Colonic mucosa (tissue), 4 donors: ENCODE measurements at regions not wholly inside any gene's neighbourhood (a gene's known extent, or its start where the extent isn't known, plus 50 kb on each side); places are given as distances from the start of the nearest gene placed in this dataset.

Experiments used
- DNase-seq: peaks from one replicate; pipeline ENCODE4 v3.0.0-alpha.2; 2020
- H3K27ac ChIP-seq: fragments of 200-600 bp; one replicate; pipeline ENCODE4 v1.8.0; 2021
- H3K27me3 ChIP-seq: fragments of 200-600 bp; one replicate; pipeline ENCODE4 v1.8.0; 2021
- H3K36me3 ChIP-seq: fragments of 200-600 bp; one replicate; pipeline ENCODE4 v1.8.0; 2021
- H3K4me1 ChIP-seq: fragments of 200-600 bp; one replicate; pipeline ENCODE4 v1.8.0; 2021; ENCODE audit warnings: mild to moderate bottlenecking
- H3K4me3 ChIP-seq: fragments of 200-600 bp; one replicate; pipeline ENCODE4 v1.8.0; 2021
- H3K9ac ChIP-seq, 2 donors: one replicate each; pipeline ENCODE4 v1.7.0; 2013; ENCODE audit warnings: control low read depth in 2 of 2, low read depth in 2 of 2, low read length in 2 of 2
- H3K9me3 ChIP-seq: fragments of 200-600 bp; one replicate; pipeline ENCODE4 v1.8.0; 2021
- CTCF ChIP-seq: fragments of 200-600 bp; IDR thresholded peaks from one replicate; pipeline ENCODE4 v1.8.0; 2022; ENCODE audit warnings: antibody characterized with exemption, mild to moderate bottlenecking
- intact Hi-C: fragments of 100-400 bp; cut with DNase I; formaldehyde crosslinking; loops from one replicate; pipeline ENCODE4 v1.14.1; 2022
- donor health status: healthy.
- donor health status: DM: no; HTN: no; CAD: no.
- donor health status: DM: no; HTN: no; CAD: no.

- Histone ChIP-seq H3K4me3 (no peak overlapping the region), H3K4me1 (no peaks in the 10 kb centered on the region), H3K27ac (no peak overlapping the region), H3K27me3 (no peaks in the 10 kb centered on the region), H3K36me3 (no peaks in the 10 kb centered on the region), H3K9ac (no peak overlapping the region), H3K9me3 (no peaks in the 10 kb centered on the region)
- DNase-seq: no peak
- TF ChIP-seq CTCF: peak; percentile 52
- intact Hi-C loops: loop anchor here (2.0 to 5.0 kb wide), 2 partner anchors 72 to 221 kb away; no protein-coding TSS in a partner anchor
Measured at GRCh38 chr12:125402874-125403789, 337.9 kb downstream of the AACS start.

- no peak for DNase-seq
- TF ChIP-seq CTCF: no peak
- Histone ChIP-seq H3K9ac (no peak overlapping the region), H3K9me3 (no peaks in the 10 kb centered on the region), H3K27me3 (no peaks in the 10 kb centered on the region), H3K36me3 (no peaks in the 10 kb centered on the region), H3K27ac (no peak overlapping the region), H3K4me3 (no peak overlapping the region), H3K4me1 (no peaks in the 10 kb centered on the region)
- intact Hi-C loops: loop anchor here (2.0 to 5.0 kb wide), 2 partner anchors 73 to 222 kb away; no protein-coding TSS in a partner anchor
Measured at GRCh38 chr12:125403843-125404242, 338.6 kb downstream of the AACS start.

GRCh38 chr12:125406131-125406530 is 340.9 kb downstream of the AACS start:
- Histone ChIP-seq H3K36me3 (no peaks in the 10 kb centered on the region), H3K27me3 (no peaks in the 10 kb centered on the region), H3K27ac (no peak overlapping the region), H3K4me1 (no peaks in the 10 kb centered on the region), H3K4me3 (no peak overlapping the region), H3K9me3 (no peaks in the 10 kb centered on the region), H3K9ac (no peak overlapping the region)
- intact Hi-C loops: no loop called here
- no peak for TF ChIP-seq CTCF
- DNase-seq: no peak

- intact Hi-C loops: no loop called here
- Histone ChIP-seq H3K27ac (no peak overlapping the region), H3K4me1 (no peaks in the 10 kb centered on the region), H3K9ac (no peak overlapping the region), H3K27me3 (no peaks in the 10 kb centered on the region), H3K9me3 (no peaks in the 10 kb centered on the region), H3K4me3 (no peak overlapping the region), H3K36me3 (no peaks in the 10 kb centered on the region)
- DNase-seq: no peak
- TF ChIP-seq CTCF: no peak
Measured at GRCh38 chr12:125408718-125409117, 343.5 kb downstream of the AACS start.

- intact Hi-C loops: no loop called here
- TF ChIP-seq CTCF: no peak
- no peaks in the 10 kb centered on the region for H3K4me1 ChIP-seq
Measured at GRCh38 chr12:125412506-125412905, 347.3 kb downstream of the AACS start.

More at GRCh38 chr12:125412506-125412905, 347.3 kb downstream of the AACS start:
- H3K9me3 ChIP-seq: no peaks in the 10 kb centered on the region
- H3K27me3 ChIP-seq: no peaks in the 10 kb centered on the region
- H3K36me3 ChIP-seq: no peaks in the 10 kb centered on the region
- no peak overlapping the region for H3K4me3 ChIP-seq
- no peak overlapping the region for H3K27ac ChIP-seq
- H3K9ac ChIP-seq: no peak overlapping the region
- no peak for DNase-seq
